ENCODE measurements at regions not wholly inside any gene's neighbourhood (a gene's known extent, or its start where the extent isn't known, plus 50 kb on each side); places are given as distances from the start of the nearest gene placed in this dataset.
"Not testable (repeated sequence)": the region's sequence is repeated elsewhere in the genome, so short reads cannot be mapped to it uniquely, and the experiment has no call there.

GRCh38 chr4:9659678-9660077 is 121.8 kb upstream of the DRD5 start:
- H3K4me3 ChIP-seq (ENCODE audit: low read length); H3K27me3 ChIP-seq (ENCODE audit: insufficient read depth, low read length); H2AFZ ChIP-seq (ENCODE audit: low read depth, low read length); H3K9me3 ChIP-seq (ENCODE audit: low read length); H3K36me3 ChIP-seq (ENCODE audit: insufficient read depth, low read length); H3K4me1 ChIP-seq (ENCODE audit: insufficient read depth, low read length): not testable (repeated sequence)

DNA sequence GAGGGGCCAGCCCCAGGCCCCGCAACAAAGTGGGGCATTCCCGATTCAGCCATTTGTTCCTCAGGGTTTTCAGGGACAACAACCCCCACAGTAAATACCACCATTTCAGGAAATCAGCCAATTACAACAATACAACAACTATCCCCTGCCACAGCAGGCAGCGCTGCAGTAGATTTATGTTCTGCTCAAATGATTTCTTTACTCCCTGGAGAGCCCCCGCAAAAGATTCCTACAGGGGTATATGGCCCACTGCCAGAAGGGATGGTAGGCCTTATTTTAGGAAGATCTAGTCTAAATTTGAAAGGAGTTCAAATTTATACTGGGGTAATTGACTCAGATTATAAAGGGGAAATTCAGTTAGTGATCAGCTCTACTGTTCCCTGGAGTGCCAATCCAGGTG is 120.5 kb upstream of the DRD5 start:
- not testable (repeated sequence) for H3K36me3 ChIP-seq (ENCODE audit: insufficient read depth, low read length); H3K9me3 ChIP-seq (ENCODE audit: low read length); H3K4me1 ChIP-seq (ENCODE audit: insufficient read depth, low read length); H3K4me3 ChIP-seq (ENCODE audit: low read length); H2AFZ ChIP-seq (ENCODE audit: low read depth, low read length); H3K27me3 ChIP-seq (ENCODE audit: insufficient read depth, low read length)

DNA sequence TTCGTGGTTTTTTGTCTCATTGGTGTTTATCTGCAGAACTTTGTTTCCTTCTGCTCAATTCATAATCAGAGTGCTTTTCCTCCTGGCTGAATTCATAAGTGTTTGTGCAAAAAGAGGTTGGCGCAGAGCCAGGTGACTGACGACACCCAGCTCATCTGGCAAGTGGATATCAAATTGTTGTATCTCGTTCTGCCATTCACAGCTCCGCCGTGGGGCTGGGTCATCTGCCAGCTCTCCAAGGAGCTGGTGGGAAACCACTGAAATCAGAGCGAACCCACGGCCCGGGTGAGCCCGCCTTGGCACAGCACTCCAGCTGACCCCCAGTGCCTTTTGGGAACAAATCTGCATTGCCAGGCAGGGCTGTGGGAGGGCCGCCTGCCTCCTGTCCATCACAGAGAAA is 110.7 kb upstream of the DRD5 start:
- H2AFZ ChIP-seq (ENCODE audit: low read depth, low read length); H3K27me3 ChIP-seq (ENCODE audit: insufficient read depth, low read length); H3K4me3 ChIP-seq (ENCODE audit: low read length); H3K9me3 ChIP-seq (ENCODE audit: low read length); H3K36me3 ChIP-seq (ENCODE audit: insufficient read depth, low read length); H3K4me1 ChIP-seq (ENCODE audit: insufficient read depth, low read length): not testable (repeated sequence)

DNA sequence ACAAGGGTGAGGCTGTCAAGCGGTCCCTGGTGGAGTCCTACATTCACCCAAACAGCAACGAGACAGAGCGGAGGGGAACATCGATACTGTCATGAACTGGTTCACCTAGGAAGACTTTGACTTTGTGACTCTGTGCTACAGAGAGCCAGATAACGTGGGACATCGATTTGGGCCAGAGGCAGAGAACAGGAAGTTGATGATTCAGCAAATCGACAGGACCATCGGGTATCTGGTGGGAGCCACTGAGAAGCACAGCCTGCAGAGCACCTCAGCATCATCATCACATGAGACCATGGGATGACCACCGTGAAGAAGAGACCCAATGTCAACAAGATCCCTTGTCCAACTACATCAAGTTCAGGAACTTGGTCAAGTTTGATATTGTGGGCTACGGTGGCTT is 104.1 kb upstream of the DRD5 start:
- H3K4me3 ChIP-seq (ENCODE audit: low read length); H3K27me3 ChIP-seq (ENCODE audit: insufficient read depth, low read length); H3K4me1 ChIP-seq (ENCODE audit: insufficient read depth, low read length); H3K9me3 ChIP-seq (ENCODE audit: low read length); H3K36me3 ChIP-seq (ENCODE audit: insufficient read depth, low read length); H2AFZ ChIP-seq (ENCODE audit: low read depth, low read length): not testable (repeated sequence)

DNA sequence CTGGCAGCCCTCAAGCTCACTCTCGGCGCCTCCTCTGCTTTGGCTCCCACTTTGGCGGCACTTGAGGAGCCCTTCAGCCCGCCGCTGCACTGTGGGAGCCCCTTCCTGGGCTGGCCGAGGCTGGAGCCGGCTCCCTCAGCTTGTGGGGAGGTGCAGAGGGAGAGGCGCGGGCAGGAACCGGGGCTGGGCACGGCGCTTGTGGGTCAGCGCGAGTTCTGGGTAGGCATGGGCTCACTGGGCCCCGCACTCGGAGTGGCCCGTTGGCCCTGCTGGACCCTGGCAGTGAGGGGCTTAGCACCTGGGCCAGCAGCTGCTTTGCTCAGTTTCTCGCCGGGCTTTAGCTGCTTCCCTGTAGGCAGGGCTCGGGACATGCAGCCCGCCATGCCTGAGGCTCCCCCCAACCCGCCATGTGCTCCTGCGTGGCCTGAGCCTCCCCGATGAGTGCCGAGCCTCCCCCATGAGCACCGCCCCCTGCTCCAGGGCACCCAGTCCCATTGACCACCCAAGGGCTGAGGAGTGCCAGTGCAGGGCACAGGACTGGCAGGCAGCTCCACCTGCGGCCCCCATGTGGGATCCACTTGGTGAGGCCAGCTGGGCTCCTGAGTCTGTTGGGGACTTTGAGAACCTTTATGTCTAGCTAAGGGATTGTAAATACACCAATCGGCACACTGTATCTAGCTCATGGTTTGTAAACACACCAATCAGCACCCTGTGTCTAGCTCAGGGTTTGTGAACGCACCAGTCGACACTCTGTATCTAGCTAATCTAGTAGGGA is 101.5 kb upstream of the DRD5 start:
- H3K27me3 ChIP-seq (ENCODE audit: insufficient read depth, low read length) = no peaks in the 10 kb centered on the region
- H3K4me3 ChIP-seq (ENCODE audit: low read length) = no peak overlapping the region
- no peaks in the 10 kb centered on the region for H3K9me3 ChIP-seq (ENCODE audit: low read length)
- H3K4me1 ChIP-seq (ENCODE audit: insufficient read depth, low read length) = no peaks in the 10 kb centered on the region
- H2AFZ ChIP-seq (ENCODE audit: low read depth, low read length) = no peak overlapping the region
- no peaks in the 10 kb centered on the region for H3K36me3 ChIP-seq (ENCODE audit: insufficient read depth, low read length)

DNA sequence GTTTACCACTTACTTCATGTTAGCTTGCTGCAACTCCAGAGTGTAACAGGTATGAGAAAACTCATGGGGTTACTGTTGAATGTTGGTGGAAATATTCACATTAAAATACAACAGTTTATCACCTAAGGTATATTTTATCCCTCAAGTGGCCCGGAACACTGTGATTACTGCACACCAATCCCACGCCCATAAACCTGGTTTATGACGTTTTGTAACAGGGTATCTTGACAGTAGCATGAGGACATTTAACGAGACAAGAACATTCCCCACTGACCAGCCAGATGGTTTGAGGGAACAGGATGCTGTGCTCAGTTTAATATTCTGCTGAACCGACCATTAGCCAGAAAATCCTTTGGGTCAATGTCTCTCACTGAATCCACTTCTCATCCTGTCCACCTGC is 98.3 kb upstream of the DRD5 start:
- H3K36me3 ChIP-seq (ENCODE audit: insufficient read depth, low read length); H2AFZ ChIP-seq (ENCODE audit: low read depth, low read length); H3K4me3 ChIP-seq (ENCODE audit: low read length); H3K4me1 ChIP-seq (ENCODE audit: insufficient read depth, low read length); H3K27me3 ChIP-seq (ENCODE audit: insufficient read depth, low read length); H3K9me3 ChIP-seq (ENCODE audit: low read length): not testable (repeated sequence)

- not testable (repeated sequence) for H3K36me3 ChIP-seq (ENCODE audit: insufficient read depth, low read length); H3K9me3 ChIP-seq (ENCODE audit: low read length); H3K27me3 ChIP-seq (ENCODE audit: insufficient read depth, low read length); H3K4me1 ChIP-seq (ENCODE audit: insufficient read depth, low read length); H2AFZ ChIP-seq (ENCODE audit: low read depth, low read length); H3K4me3 ChIP-seq (ENCODE audit: low read length)
Observed at GRCh38 chr4:9685016-9685415, 96.4 kb upstream of the DRD5 start.

GRCh38 chr4:9685692-9686091 is 95.7 kb upstream of the DRD5 start:
- Histone ChIP-seq H2AFZ (ENCODE audit: low read depth, low read length) (no peak overlapping the region), H3K27me3 (ENCODE audit: insufficient read depth, low read length) (no peaks in the 10 kb centered on the region), H3K4me3 (ENCODE audit: low read length) (no peak overlapping the region), H3K4me1 (ENCODE audit: insufficient read depth, low read length) (no peaks in the 10 kb centered on the region), H3K36me3 (ENCODE audit: insufficient read depth, low read length) (no peaks in the 10 kb centered on the region), H3K9me3 (ENCODE audit: low read length) (no peaks in the 10 kb centered on the region)

DNA sequence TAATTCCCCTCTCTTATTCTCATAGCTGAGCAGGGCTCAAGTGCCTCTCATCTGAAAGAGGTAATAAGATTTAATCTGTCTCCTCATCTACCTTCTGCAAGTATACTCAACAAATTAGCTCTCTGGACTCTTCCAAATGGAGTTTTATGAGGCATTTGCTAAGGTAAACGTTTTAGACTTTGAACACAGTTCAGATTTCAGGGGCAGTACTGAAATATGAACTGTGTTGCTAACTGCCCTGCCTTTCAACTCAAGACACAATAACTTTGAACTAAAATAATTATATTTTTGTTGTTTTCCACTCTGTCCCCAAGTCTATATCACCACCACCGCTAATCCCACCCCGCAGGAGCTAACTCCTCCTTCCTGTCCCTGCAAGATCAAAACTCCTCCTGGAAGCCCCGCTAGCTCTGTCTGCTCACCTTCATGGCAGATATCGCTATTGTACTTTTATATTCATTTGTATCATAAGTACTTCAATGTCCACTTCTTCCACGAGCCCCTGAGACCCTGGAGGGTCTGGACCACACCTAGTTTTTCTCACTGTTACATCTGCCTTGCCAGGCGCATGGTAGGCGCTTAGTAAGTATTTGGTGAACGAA is 90.7 kb upstream of the DRD5 start:
- H3K9me3 ChIP-seq (ENCODE audit: low read length); H3K36me3 ChIP-seq (ENCODE audit: insufficient read depth, low read length); H3K4me1 ChIP-seq (ENCODE audit: insufficient read depth, low read length); H3K27me3 ChIP-seq (ENCODE audit: insufficient read depth, low read length): not testable (repeated sequence)
- peak overlapping the region; percentile 45 for H3K4me3 ChIP-seq (ENCODE audit: low read length)
- H2AFZ ChIP-seq (ENCODE audit: low read depth, low read length) = peak overlapping the region; percentile 81

DNA sequence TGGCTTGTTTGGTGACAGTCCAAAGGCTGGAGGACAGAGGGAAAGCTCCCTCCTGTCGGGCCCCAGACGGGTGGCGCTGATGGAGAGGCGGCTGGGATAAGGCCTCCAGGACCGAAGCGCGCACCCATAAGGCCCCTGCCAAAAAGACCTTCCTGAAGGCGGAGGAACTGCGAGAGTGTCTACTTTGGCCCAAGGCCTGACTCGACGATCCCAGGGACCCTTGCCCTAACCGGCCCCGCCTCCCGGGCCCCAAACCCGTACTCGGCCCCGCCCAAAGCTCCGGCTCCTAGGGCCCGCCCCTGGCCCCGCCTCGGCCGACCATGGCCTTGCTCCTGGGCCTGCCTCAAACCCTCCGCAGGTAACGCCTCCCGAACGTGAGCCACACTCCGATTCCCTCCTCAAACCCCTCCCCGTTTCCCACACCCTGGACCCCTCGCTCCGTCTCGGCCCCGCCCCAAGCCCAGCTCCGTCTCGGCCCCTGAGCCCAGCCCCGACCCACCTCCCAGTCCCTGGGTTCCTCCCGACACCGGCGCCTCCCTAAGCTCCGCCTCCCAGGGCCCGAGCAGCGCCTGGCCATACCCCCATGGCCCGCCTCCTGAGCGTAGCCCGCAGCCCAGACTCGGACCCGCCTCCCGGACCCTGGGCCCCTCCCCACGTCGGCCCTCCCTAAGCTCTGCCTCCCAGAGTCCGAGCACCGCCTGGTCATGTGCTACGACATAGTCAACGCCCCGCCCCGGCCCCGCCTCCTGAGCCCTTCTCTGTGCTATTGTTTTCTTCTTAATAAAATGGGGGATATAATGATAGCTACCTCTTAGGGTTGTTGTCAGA is 90.0 kb upstream of the DRD5 start:
- Histone ChIP-seq H3K36me3 (ENCODE audit: insufficient read depth, low read length) (no peaks in the 10 kb centered on the region), H3K27me3 (ENCODE audit: insufficient read depth, low read length) (no peaks in the 10 kb centered on the region), H2AFZ (ENCODE audit: low read depth, low read length) (peak overlapping the region; percentile 81), H3K4me1 (ENCODE audit: insufficient read depth, low read length) (no peaks in the 10 kb centered on the region), H3K9me3 (ENCODE audit: low read length) (no peaks in the 10 kb centered on the region), H3K4me3 (ENCODE audit: low read length) (peak overlapping the region; percentile 45)

DNA sequence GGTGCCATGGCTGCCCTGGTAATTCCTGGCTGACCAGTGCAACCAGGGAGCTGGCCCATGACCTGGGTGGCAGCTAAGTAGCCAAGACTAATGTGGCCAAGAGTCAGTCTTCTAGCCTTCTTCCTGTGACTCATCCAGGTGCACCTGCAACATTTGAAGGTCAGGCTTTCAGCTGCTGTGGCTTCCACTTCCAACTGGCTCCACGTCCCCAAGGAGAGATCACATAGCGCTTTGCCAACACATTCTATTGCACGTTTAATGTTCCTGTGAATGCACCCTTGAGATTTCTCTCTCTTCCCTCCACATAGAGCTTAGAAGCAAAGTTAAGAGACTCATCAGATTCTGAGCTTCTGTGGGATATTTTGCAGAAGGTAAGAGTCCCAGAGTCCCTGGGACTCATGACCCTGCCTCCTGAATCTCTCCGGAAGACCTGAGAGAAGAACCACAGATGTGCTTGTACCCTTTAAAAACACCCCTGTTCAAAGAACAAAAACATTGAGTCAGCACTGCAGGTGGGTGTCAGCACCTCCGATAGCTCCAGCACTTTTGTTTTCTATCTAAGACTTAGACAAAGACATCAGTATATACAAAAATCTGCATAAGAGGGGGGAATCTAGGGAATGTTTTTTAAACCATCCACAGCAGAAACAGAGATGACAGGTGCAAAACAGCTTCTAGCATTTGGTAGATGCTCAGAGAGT is 88.5 kb upstream of the DRD5 start:
- not testable (repeated sequence) for H3K36me3 ChIP-seq (ENCODE audit: insufficient read depth, low read length); H3K4me3 ChIP-seq (ENCODE audit: low read length); H3K9me3 ChIP-seq (ENCODE audit: low read length); H3K27me3 ChIP-seq (ENCODE audit: insufficient read depth, low read length); H2AFZ ChIP-seq (ENCODE audit: low read depth, low read length); H3K4me1 ChIP-seq (ENCODE audit: insufficient read depth, low read length)

GRCh38 chr4:9694403-9694802 is 87.0 kb upstream of the DRD5 start:
- not testable (repeated sequence) for H3K36me3 ChIP-seq (ENCODE audit: insufficient read depth, low read length); H3K9me3 ChIP-seq (ENCODE audit: low read length); H3K4me3 ChIP-seq (ENCODE audit: low read length); H3K4me1 ChIP-seq (ENCODE audit: insufficient read depth, low read length); H2AFZ ChIP-seq (ENCODE audit: low read depth, low read length); H3K27me3 ChIP-seq (ENCODE audit: insufficient read depth, low read length)

DNA sequence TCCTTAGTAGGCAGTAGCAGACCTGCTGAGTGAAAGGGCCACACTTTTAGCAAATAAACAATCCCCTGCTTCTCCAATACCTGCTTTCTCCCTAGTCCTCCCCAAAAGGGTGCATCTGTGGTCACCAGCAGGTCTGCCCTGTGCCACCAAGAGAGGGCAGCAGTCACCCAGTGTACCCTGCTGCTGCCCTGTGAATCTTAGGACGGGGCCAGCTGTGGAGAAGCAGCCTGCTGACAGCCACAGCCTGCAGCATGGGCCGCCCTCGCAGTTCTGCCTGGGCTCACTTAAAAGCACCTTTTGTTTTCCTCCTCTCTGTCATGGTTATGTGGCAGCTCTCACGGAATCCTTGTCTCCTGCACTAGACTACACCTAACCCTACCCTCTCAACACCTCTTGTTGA is 85.4 kb upstream of the DRD5 start:
- H2AFZ ChIP-seq (ENCODE audit: low read depth, low read length); H3K4me3 ChIP-seq (ENCODE audit: low read length); H3K4me1 ChIP-seq (ENCODE audit: insufficient read depth, low read length); H3K27me3 ChIP-seq (ENCODE audit: insufficient read depth, low read length); H3K9me3 ChIP-seq (ENCODE audit: low read length); H3K36me3 ChIP-seq (ENCODE audit: insufficient read depth, low read length): not testable (repeated sequence)

Measured in neuron (in vitro differentiated cells).